ENCODE measurements at regions not wholly inside any gene's neighbourhood (a gene's known extent, or its start where the extent isn't known, plus 50 kb on each side); places are given as distances from the start of the nearest gene placed in this dataset.

- TF ChIP-seq, protein P1, sequence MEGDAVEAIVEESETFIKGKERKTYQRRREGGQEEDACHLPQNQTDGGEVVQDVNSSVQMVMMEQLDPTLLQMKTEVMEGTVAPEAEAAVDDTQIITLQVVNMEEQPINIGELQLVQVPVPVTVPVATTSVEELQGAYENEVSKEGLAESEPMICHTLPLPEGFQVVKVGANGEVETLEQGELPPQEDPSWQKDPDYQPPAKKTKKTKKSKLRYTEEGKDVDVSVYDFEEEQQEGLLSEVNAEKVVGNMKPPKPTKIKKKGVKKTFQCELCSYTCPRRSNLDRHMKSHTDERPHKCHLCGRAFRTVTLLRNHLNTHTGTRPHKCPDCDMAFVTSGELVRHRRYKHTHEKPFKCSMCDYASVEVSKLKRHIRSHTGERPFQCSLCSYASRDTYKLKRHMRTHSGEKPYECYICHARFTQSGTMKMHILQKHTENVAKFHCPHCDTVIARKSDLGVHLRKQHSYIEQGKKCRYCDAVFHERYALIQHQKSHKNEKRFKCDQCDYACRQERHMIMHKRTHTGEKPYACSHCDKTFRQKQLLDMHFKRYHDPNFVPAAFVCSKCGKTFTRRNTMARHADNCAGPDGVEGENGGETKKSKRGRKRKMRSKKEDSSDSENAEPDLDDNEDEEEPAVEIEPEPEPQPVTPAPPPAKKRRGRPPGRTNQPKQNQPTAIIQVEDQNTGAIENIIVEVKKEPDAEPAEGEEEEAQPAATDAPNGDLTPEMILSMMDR (IDR thresholded peaks at IDR 0.05; ENCODE audit: low read depth, low read length), result no peak
- no peak for TF ChIP-seq EZH2phosphoT487 (IDR thresholded peaks at IDR 0.05; ENCODE audit: low read depth)
Observed at GRCh38 chr2:153388246-153388645, 90.3 kb downstream of the RPRM start.
